CD14-positive monocyte (primary cell): ENCODE measurements at regions not wholly inside any gene's neighbourhood (a gene's known extent, or its start where the extent isn't known, plus 50 kb on each side); places are given as distances from the start of the nearest gene placed in this dataset.

Source experiments
- DNase-seq, 3 donors: peaks; one replicate each; pipeline ENCODE4 v3.0.0-alpha.2; 2011 to 2022
- H2AFZ ChIP-seq: 2 replicates; pipeline ENCODE4 v1.6.0; 2012; ENCODE audit warnings: mild to moderate bottlenecking, low read depth, low read length, inconsistent platforms; ENCODE audit not compliant: insufficient read depth, poor library complexity, severe bottlenecking
- H3K27ac ChIP-seq, 2 donors: 1 replicate in 1 of 2; 2 replicates in 1 of 2; pipeline ENCODE4 v1.5.1; 2012 to 2013; ENCODE audit warnings: low read length in 2 of 2, control low read depth in 1 of 2, inconsistent platforms in 1 of 2, low read depth in 1 of 2, mild to moderate bottlenecking in 1 of 2
- H3K27me3 ChIP-seq, 2 donors: one replicate each; pipeline versions ENCODE4 v1.6.0 to v1.6.1; 2011 to 2013; ENCODE audit warnings: low read length in 2 of 2; ENCODE audit not compliant: control insufficient read depth in 2 of 2, insufficient read depth in 2 of 2
- H3K36me3 ChIP-seq, 2 donors: replicated peaks in 1 of 2; 1 replicate in 1 of 2; 2 replicates in 1 of 2; pipeline versions ENCODE4 v1.5.1 to v1.6.1; 2012 to 2013; ENCODE audit warnings: low read length in 2 of 2, control low read depth in 1 of 2, inconsistent platforms in 1 of 2, mild to moderate bottlenecking in 1 of 2; ENCODE audit not compliant: insufficient read depth in 2 of 2, control insufficient read depth in 1 of 2
- H3K4me1 ChIP-seq, 2 donors: 1 replicate in 1 of 2; 2 replicates in 1 of 2; pipeline versions ENCODE4 v1.5.1 to v1.6.1; 2012 to 2013; ENCODE audit warnings: low read length in 2 of 2, control low read depth in 1 of 2, inconsistent platforms in 1 of 2, mild to moderate bottlenecking in 1 of 2, moderate library complexity in 1 of 2; ENCODE audit not compliant: insufficient read depth in 2 of 2, control insufficient read depth in 1 of 2
- H3K4me2 ChIP-seq: replicated peaks from 2 replicates; pipeline ENCODE3; 2012; ENCODE audit warnings: low read length, moderate library complexity, mild to moderate bottlenecking; ENCODE audit not compliant: poor library complexity, severe bottlenecking; ENCODE audit errors: extremely low read depth
- H3K4me3 ChIP-seq, 3 experiments: fragments of 200-600 bp in 1 of 3; sonication (generic) in 1 of 3; replicated peaks in 1 of 3; 1 replicate in 2 of 3; 2 replicates in 1 of 3; pipeline ENCODE4 v1.5.1; 2011 to 2013; ENCODE audit warnings: low read length in 3 of 3, mild to moderate bottlenecking in 3 of 3, control low read depth in 2 of 3, low read depth in 2 of 3, inconsistent platforms in 1 of 3, moderate library complexity in 1 of 3
- H3K79me2 ChIP-seq: 2 replicates; pipeline ENCODE4 v1.6.0; 2012; ENCODE audit warnings: mild to moderate bottlenecking, control low read depth, inconsistent platforms, low read length, moderate library complexity; ENCODE audit not compliant: insufficient read depth
- H3K9ac ChIP-seq: 2 replicates; pipeline ENCODE4 v1.6.0; 2017; ENCODE audit warnings: low read length, mild to moderate bottlenecking; ENCODE audit not compliant: insufficient read depth, poor library complexity, severe bottlenecking
- H3K9me3 ChIP-seq, 2 donors: replicated peaks in 1 of 2; 1 replicate in 1 of 2; 2 replicates in 1 of 2; pipeline versions ENCODE4 v1.5.1 to v1.6.1; 2012 to 2013; ENCODE audit warnings: low read length in 2 of 2, control low read depth in 1 of 2; ENCODE audit not compliant: control insufficient read depth in 1 of 2, insufficient read depth in 1 of 2
- H4K20me1 ChIP-seq: 2 replicates; pipeline ENCODE4 v1.6.0; 2012; ENCODE audit warnings: mild to moderate bottlenecking, low read length, control low read depth, moderate library complexity; ENCODE audit not compliant: insufficient read depth
- H3K27ac Mint-ChIP-seq, 7 donors: one replicate each; pipeline ENCODE4 v1.8.0; 2020; ENCODE audit warnings: mild to moderate bottlenecking in 7 of 7, mixed read lengths in 7 of 7, moderate library complexity in 6 of 7, inconsistent platforms in 2 of 7
- H3K27me3 Mint-ChIP-seq, 3 donors: one replicate each; pipeline ENCODE4 v1.8.0; 2021 to 2022; ENCODE audit warnings: low read depth in 3 of 3, mild to moderate bottlenecking in 3 of 3, mixed read lengths in 3 of 3, moderate library complexity in 3 of 3, inconsistent platforms in 1 of 3
- H3K36me3 Mint-ChIP-seq, 2 donors: one replicate each; pipeline ENCODE4 v1.8.0; 2020; ENCODE audit warnings: mixed read lengths in 2 of 2, inconsistent platforms in 1 of 2, mild to moderate bottlenecking in 1 of 2
- H3K4me1 Mint-ChIP-seq: one replicate; pipeline ENCODE4 v1.8.0; 2020; ENCODE audit warnings: mild to moderate bottlenecking, mixed read lengths
- H3K4me3 Mint-ChIP-seq, 2 donors: one replicate each; pipeline ENCODE4 v1.8.0; 2020; ENCODE audit warnings: mild to moderate bottlenecking in 2 of 2, mixed read lengths in 2 of 2, moderate library complexity in 1 of 2
- H3K9me3 Mint-ChIP-seq, 7 donors: one replicate each; pipeline ENCODE4 v1.8.0; 2020 to 2022; ENCODE audit warnings: mixed read lengths in 7 of 7, mild to moderate bottlenecking in 6 of 7, moderate library complexity in 6 of 7, inconsistent platforms in 2 of 7
- WGBS: methylation state at CpG from one replicate; pipeline ENCODE4 v1.1.5; 2013; ENCODE audit warnings: missing lambda C conversion rate; ENCODE audit not compliant: insufficient coverage; 5-methylcytosine and 5-hydroxymethylcytosine counted together
- intact Hi-C, 2 donors: fragments of 100-400 bp; cut with micrococcal nuclease; formaldehyde crosslinking; loops; one replicate each; pipeline versions ENCODE4 v1.15.0 to v1.15.1; 2023
- TF ChIP-seq, protein P1 (sequence below): fragments of 200-600 bp; IDR thresholded peaks from one replicate; pipeline ENCODE4 v1.8.0; 2022; ENCODE audit warnings: antibody characterized with exemption, mild to moderate bottlenecking

DNA sequence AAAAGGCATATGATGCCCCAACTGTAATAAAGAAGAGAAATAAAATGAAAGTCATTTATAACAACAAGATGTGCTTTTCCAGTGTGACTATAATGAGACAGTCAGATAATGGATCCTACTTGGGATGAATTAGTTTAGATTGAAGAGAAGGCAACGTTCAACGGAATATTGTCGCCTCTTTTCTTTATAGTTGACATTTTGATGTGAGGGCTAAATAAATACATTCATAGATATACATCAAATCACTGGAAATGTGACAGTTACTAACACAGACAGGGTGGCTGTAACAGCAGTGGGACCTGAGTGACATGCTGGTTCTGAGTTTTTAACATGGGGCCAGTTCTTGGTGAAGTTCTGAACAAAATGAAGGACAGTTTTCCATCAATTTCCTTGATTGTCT lies 61.1 kb upstream of the ATP2B2 start:
- no peak overlapping the region for H2AFZ ChIP-seq
- TF ChIP-seq, protein P1, sequence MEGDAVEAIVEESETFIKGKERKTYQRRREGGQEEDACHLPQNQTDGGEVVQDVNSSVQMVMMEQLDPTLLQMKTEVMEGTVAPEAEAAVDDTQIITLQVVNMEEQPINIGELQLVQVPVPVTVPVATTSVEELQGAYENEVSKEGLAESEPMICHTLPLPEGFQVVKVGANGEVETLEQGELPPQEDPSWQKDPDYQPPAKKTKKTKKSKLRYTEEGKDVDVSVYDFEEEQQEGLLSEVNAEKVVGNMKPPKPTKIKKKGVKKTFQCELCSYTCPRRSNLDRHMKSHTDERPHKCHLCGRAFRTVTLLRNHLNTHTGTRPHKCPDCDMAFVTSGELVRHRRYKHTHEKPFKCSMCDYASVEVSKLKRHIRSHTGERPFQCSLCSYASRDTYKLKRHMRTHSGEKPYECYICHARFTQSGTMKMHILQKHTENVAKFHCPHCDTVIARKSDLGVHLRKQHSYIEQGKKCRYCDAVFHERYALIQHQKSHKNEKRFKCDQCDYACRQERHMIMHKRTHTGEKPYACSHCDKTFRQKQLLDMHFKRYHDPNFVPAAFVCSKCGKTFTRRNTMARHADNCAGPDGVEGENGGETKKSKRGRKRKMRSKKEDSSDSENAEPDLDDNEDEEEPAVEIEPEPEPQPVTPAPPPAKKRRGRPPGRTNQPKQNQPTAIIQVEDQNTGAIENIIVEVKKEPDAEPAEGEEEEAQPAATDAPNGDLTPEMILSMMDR: no peak
- Mint-ChIP-seq H3K9me3 (peaks cover 0 to 8% (median 3%) of the 10 kb centered on the region in 7 donors), H3K4me3 (no peak overlapping the region), H3K27ac (no peak overlapping the region), H3K27me3 (peaks cover 5 to 10% (median 6%) of the 10 kb centered on the region in 3 donors), H3K4me1 (no peaks in the 10 kb centered on the region), H3K36me3 (no peaks in the 10 kb centered on the region)
- no peak overlapping the region for H3K9ac ChIP-seq
- no peaks in the 10 kb centered on the region for H3K9me3 ChIP-seq
- no peak overlapping the region for H3K4me2 ChIP-seq
- H3K4me1 ChIP-seq: no peaks in the 10 kb centered on the region
- no peaks in the 10 kb centered on the region for H4K20me1 ChIP-seq
- no peaks in the 10 kb centered on the region for H3K79me2 ChIP-seq
- H3K27me3 ChIP-seq: no peaks in the 10 kb centered on the region
- no peak overlapping the region for H3K4me3 ChIP-seq
- DNase-seq: no peak
- WGBS: no CpG with 5 or more reads among the region's 3 CpGs
- no peak overlapping the region for H3K27ac ChIP-seq
- H3K36me3 ChIP-seq: no peaks in the 10 kb centered on the region
- intact Hi-C loops: no loop called here

- Mint-ChIP-seq H3K36me3 (no peaks in the 10 kb centered on the region), H3K27me3 (peaks cover 4 to 11% (median 9%) of the 10 kb centered on the region in 3 donors), H3K4me1 (no peaks in the 10 kb centered on the region), H3K9me3 (peaks cover 0 to 8% (median 1%) of the 10 kb centered on the region in 7 donors), H3K27ac (no peak overlapping the region), H3K4me3 (no peak overlapping the region)
- Histone ChIP-seq H3K9ac (no peak overlapping the region), H3K9me3 (no peaks in the 10 kb centered on the region), H3K4me2 (no peak overlapping the region), H3K79me2 (no peaks in the 10 kb centered on the region), H3K27ac (no peak overlapping the region), H3K36me3 (no peaks in the 10 kb centered on the region), H3K4me1 (no peaks in the 10 kb centered on the region), H3K27me3 (no peaks in the 10 kb centered on the region), H3K4me3 (no peak overlapping the region), H2AFZ (no peak overlapping the region), H4K20me1 (no peaks in the 10 kb centered on the region)
- DNase-seq: no peak
- whole genome bisulfite sequencing: 43% methylated on average over 4 of the region's 5 CpGs
- intact Hi-C loops: no loop called here
- TF ChIP-seq, protein P1: no peak
These were observed 63.2 kb upstream of the ATP2B2 start for GRCh38 chr3:10568549-10568948.
